HG02981 (cell line): ENCODE measurements at regions not wholly inside any gene's neighbourhood (a gene's known extent, or its start where the extent isn't known, plus 50 kb on each side); places are given as distances from the start of the nearest gene placed in this dataset.

Experiments used
- ATAC-seq: cut with Tn5 transposase; IDR thresholded peaks from one replicate; pipeline ENCODE4 v1.9.1; 2021; ENCODE audit warnings: mild to moderate bottlenecking, moderate library complexity; ENCODE audit not compliant: unreplicated experiment

GRCh38 chr4:160175064-160175643, 1072.3 kb downstream of the RAPGEF2 start:
- no peak for ATAC-seq

GRCh38 chr4:160180211-160180610, 1077.3 kb downstream of the RAPGEF2 start:
- ATAC-seq: no peak

GRCh38 chr4:160182727-160183126, 1079.8 kb downstream of the RAPGEF2 start:
- no peak for ATAC-seq

GRCh38 chr4:160184884-160185283, 1082.0 kb downstream of the RAPGEF2 start:
- no peak for ATAC-seq

GRCh38 chr4:160193787-160194186, 1090.9 kb downstream of the RAPGEF2 start:
- ATAC-seq: no peak

GRCh38 chr4:160194716-160195115, 1091.8 kb downstream of the RAPGEF2 start:
- no peak for ATAC-seq

GRCh38 chr4:160202802-160203201, 1099.9 kb downstream of the RAPGEF2 start:
- peak; percentile 83 for ATAC-seq

- ATAC-seq: no peak
These were observed 1109.2 kb downstream of the RAPGEF2 start for GRCh38 chr4:160212078-160212477.

- no peak for ATAC-seq
These were observed 1110.5 kb downstream of the RAPGEF2 start for GRCh38 chr4:160213366-160213765.

GRCh38 chr4:160217352-160217751, 1114.5 kb downstream of the RAPGEF2 start:
- no peak for ATAC-seq

- ATAC-seq: no peak
These were observed 1121.2 kb downstream of the RAPGEF2 start for GRCh38 chr4:160224049-160224448.

GRCh38 chr4:160233141-160233540, 1130.3 kb downstream of the RAPGEF2 start:
- ATAC-seq: no peak

GRCh38 chr4:160235285-160235684, 1132.4 kb downstream of the RAPGEF2 start:
- no peak for ATAC-seq

GRCh38 chr4:160235771-160236170, 1132.9 kb downstream of the RAPGEF2 start:
- no peak for ATAC-seq

GRCh38 chr4:160238790-160239189, 1135.9 kb downstream of the RAPGEF2 start:
- no peak for ATAC-seq

- ATAC-seq: no peak
These were observed 1144.3 kb downstream of the RAPGEF2 start for GRCh38 chr4:160247091-160247656.

- no peak for ATAC-seq
These were observed 1148.8 kb downstream of the RAPGEF2 start for GRCh38 chr4:160251522-160252170.

GRCh38 chr4:160257318-160257717, 1154.4 kb downstream of the RAPGEF2 start:
- ATAC-seq: no peak

GRCh38 chr4:160265014-160265413, 1162.1 kb downstream of the RAPGEF2 start:
- no peak for ATAC-seq

GRCh38 chr4:160265836-160266235, 1163.0 kb downstream of the RAPGEF2 start:
- ATAC-seq: no peak

GRCh38 chr4:160276785-160277325, 1174.0 kb downstream of the RAPGEF2 start:
- no peak for ATAC-seq

GRCh38 chr4:160283081-160283480, 1180.2 kb downstream of the RAPGEF2 start:
- ATAC-seq: no peak
